HG02623 (cell line): ENCODE measurements at regions not wholly inside any gene's neighbourhood (a gene's known extent, or its start where the extent isn't known, plus 50 kb on each side); places are given as distances from the start of the nearest gene placed in this dataset.
"Not testable (repeated sequence)": the region's sequence is repeated elsewhere in the genome, so short reads cannot be mapped to it uniquely, and the experiment has no call there.

Source experiments
- ATAC-seq: cut with Tn5 transposase; IDR thresholded peaks from one replicate; pipeline ENCODE4 v1.9.1; 2021; ENCODE audit warnings: moderate library complexity; ENCODE audit not compliant: unreplicated experiment

GRCh38 chr2:64910523-64910922 is 78.7 kb upstream of the SLC1A4 start:
- ATAC-seq, result no peak

GRCh38 chr2:64910972-64911433 is 78.2 kb upstream of the SLC1A4 start:
- ATAC-seq, result no peak

- ATAC-seq, result no peak
Observed at GRCh38 chr2:64913357-64913869, 75.8 kb upstream of the SLC1A4 start.

GRCh38 chr2:64914247-64914646 is 75.0 kb upstream of the SLC1A4 start:
- no peak for ATAC-seq

GRCh38 chr2:64914735-64915509 is 74.3 kb upstream of the SLC1A4 start:
- ATAC-seq, result peak; percentile 57

GRCh38 chr2:64915510-64915900 is 73.7 kb upstream of the SLC1A4 start:
- ATAC-seq, result peak; percentile 9

GRCh38 chr2:64918220-64918886 is 70.8 kb upstream of the SLC1A4 start:
- no peak for ATAC-seq

GRCh38 chr2:64919261-64919660 is 69.9 kb upstream of the SLC1A4 start:
- no peak for ATAC-seq

- no peak for ATAC-seq
Observed at GRCh38 chr2:64922482-64923384, 66.5 kb upstream of the SLC1A4 start.

GRCh38 chr2:64923385-64923710 is 65.9 kb upstream of the SLC1A4 start:
- no peak for ATAC-seq

GRCh38 chr2:64924170-64924934 is 64.8 kb upstream of the SLC1A4 start:
- ATAC-seq, result no peak

GRCh38 chr2:64925930-64926722 is 63.1 kb upstream of the SLC1A4 start:
- not testable (repeated sequence) for ATAC-seq

- ATAC-seq, result no peak
Observed at GRCh38 chr2:64928813-64929212, 60.4 kb upstream of the SLC1A4 start.

- no peak for ATAC-seq
Observed at GRCh38 chr2:64929333-64929732, 59.9 kb upstream of the SLC1A4 start.

GRCh38 chr2:64930258-64930671 is 58.9 kb upstream of the SLC1A4 start:
- ATAC-seq, result no peak

- ATAC-seq, result no peak
Observed at GRCh38 chr2:64931246-64932115, 57.7 kb upstream of the SLC1A4 start.

GRCh38 chr2:64932116-64932370 is 57.2 kb upstream of the SLC1A4 start:
- no peak for ATAC-seq

GRCh38 chr2:64932371-64933216 is 56.6 kb upstream of the SLC1A4 start:
- ATAC-seq, result peak; percentile 76
